Right lobe of liver (tissue), 6 donors: ENCODE measurements at regions not wholly inside any gene's neighbourhood (a gene's known extent, or its start where the extent isn't known, plus 50 kb on each side); places are given as distances from the start of the nearest gene placed in this dataset.

Experiments
- ATAC-seq, 4 donors: fragments of 200-7000 bp; cut with Tn5 transposase; one replicate each; pipeline ENCODE4 v1.9.1; 2020; ENCODE audit warnings: mild to moderate bottlenecking in 4 of 4, moderate library complexity in 4 of 4
- DNase-seq, 3 donors: peaks; one replicate each; pipeline ENCODE4 v3.0.0-alpha.2; 2020
- H3K27ac ChIP-seq, 3 donors: fragments of 200-600 bp; one replicate each; pipeline ENCODE4 v1.8.0; 2022
- H3K27me3 ChIP-seq, 2 donors: fragments of 200-600 bp; one replicate each; pipeline ENCODE4 v1.8.0; 2022
- H3K36me3 ChIP-seq, 4 donors: fragments of 200-600 bp; sonication (generic) in 1 of 4; one replicate each; pipeline versions ENCODE4 v1.5.1 to v1.8.0; 2017 to 2022; ENCODE audit warnings: control low read depth in 1 of 4
- H3K4me1 ChIP-seq, 4 donors: fragments of 200-600 bp; sonication (generic) in 1 of 4; one replicate each; pipeline versions ENCODE4 v1.5.1 to v1.8.0; 2017 to 2022; ENCODE audit warnings: control low read depth in 1 of 4
- H3K4me3 ChIP-seq, 3 donors: fragments of 200-600 bp; one replicate each; pipeline ENCODE4 v1.8.0; 2022
- H3K9me3 ChIP-seq, 4 donors: fragments of 200-600 bp; sonication (generic) in 1 of 4; one replicate each; pipeline versions ENCODE4 v1.5.1 to v1.8.0; 2017 to 2022; ENCODE audit warnings: control low read depth in 1 of 4
- CTCF ChIP-seq, 4 donors: fragments of 200-600 bp in 3 of 4; fragments of 450-650 bp in 1 of 4; IDR thresholded peaks; one replicate each; pipeline versions ENCODE4 v1.5.1 to v1.8.0; 2016 to 2022; ENCODE audit warnings: antibody characterized with exemption in 4 of 4, mild to moderate bottlenecking in 2 of 4
- POLR2A ChIP-seq: fragments of 450-650 bp; IDR thresholded peaks from one replicate; pipeline ENCODE4 v1.6.1; 2017; ENCODE audit warnings: antibody characterized with exemption, mild to moderate bottlenecking
- WGBS: methylation state at CpG from one replicate; pipeline ENCODE4 v1.1.6; 2018; ENCODE audit warnings: low coverage, low lambda C conversion rate; ENCODE audit not compliant: insufficient coverage; ENCODE audit errors: missing lambda C conversion rate; 5-methylcytosine and 5-hydroxymethylcytosine counted together
- intact Hi-C, 2 donors: fragments of 100-400 bp; cut with DNase I; formaldehyde crosslinking; loops; one replicate each; pipeline versions ENCODE4 v1.11.2 to v1.14.1; 2022
- donor health status: DM: no; HTN: yes; CAD: no.
- donor health status: DM: no; HTN: no; CAD: no.
- donor health status: DM: no; HTN: no; CAD: no.
- donor health status: DM: no; HTN: yes; CAD: no.
- donor health status: DM: no; HTN: yes; CAD: no.

GRCh38 chr11:69413993-69414392 lies 67.5 kb upstream of the LINC01488 start:
- H3K4me3 ChIP-seq: no peak overlapping the region
- DNase-seq: no peak
- WGBS: 92% methylated on average over 2 of the region's 4 CpGs
- intact Hi-C loops: no loop called here
- ATAC-seq: no peak
- TF ChIP-seq POLR2A (no peak), CTCF (IDR thresholded peaks at IDR 0.05) (no peak)
- H3K9me3 ChIP-seq: no peaks in the 10 kb centered on the region
- no peak overlapping the region for H3K27ac ChIP-seq
- H3K4me1 ChIP-seq: no peaks in the 10 kb centered on the region
- no peaks in the 10 kb centered on the region for H3K36me3 ChIP-seq
- no peaks in the 10 kb centered on the region for H3K27me3 ChIP-seq

DNA sequence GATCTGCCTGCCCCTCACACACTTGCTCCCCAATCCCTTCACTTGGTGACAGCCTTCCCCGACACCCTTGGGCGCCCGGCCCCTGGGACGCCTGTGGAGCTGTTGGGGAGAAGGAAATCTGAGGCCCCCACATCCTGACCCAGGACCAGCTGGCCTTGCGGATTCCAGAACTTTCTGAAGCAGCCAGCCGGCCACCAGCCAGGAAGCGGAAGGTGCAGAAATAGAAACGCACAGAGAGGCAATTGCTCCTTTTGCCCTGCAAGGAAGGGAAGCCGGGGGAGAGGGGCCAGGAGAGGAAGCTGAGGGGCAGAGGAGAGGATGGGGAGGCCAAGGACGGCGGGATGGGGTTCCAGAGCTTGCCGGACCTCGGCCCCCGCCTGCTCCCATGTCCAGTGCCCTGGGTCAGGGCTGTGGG lies 66.7 kb upstream of the LINC01488 start:
- no peak for DNase-seq
- Histone ChIP-seq H3K36me3 (no peaks in the 10 kb centered on the region), H3K4me3 (no peak overlapping the region), H3K9me3 (no peaks in the 10 kb centered on the region), H3K4me1 (no peaks in the 10 kb centered on the region), H3K27ac (no peak overlapping the region), H3K27me3 (no peaks in the 10 kb centered on the region)
- TF ChIP-seq CTCF (IDR thresholded peaks at IDR 0.05) (no peak), POLR2A (no peak)
- ATAC-seq: peak; percentile 50 to 61 (median 60)
- intact Hi-C loops: no loop called here
- WGBS: 60% methylated on average over 11 of the region's 14 CpGs

DNA sequence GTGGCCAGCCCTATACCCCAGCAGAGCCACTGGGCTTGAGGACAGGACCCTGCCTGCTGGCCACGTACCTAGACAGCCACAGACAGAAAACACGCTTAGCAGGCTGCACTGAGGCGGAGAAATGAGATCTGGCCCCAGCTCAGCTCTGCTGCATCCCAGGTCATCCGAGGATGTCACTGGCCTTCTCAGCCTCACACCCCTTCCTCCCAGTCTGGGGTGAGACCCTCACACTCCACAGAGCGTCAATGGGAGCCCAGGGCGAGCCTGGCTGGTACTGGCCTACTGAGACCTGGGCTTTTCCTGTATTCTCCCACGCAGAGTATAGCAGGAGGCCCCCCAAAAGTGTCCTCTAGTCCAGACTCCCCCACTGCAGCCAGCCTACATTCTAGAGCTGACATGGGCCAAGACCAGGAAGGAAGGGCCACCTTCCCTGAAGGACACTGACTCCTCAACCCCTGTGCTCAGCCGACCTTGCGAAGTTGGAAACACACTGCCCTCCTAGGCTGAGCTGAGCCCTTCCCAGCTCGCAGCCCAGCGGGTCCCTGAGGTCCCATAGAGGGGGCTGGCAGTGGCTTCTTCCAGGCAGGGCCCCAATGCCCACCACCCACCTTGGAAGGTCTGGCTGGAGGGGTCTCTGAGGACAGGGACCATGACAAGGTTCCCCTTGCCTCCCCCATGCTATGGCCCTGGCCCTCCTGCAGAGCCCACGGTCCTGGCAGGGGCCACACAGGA lies 65.9 kb upstream of the LINC01488 start:
- intact Hi-C loops: no loop called here
- H3K27ac ChIP-seq: no peak overlapping the region
- DNase-seq (no peak), ATAC-seq (peak in 2 of 4 donors; percentile 4 to 12)
- no peaks in the 10 kb centered on the region for H3K36me3 ChIP-seq
- no peaks in the 10 kb centered on the region for H3K4me1 ChIP-seq
- H3K27me3 ChIP-seq: no peaks in the 10 kb centered on the region
- H3K4me3 ChIP-seq: no peak overlapping the region
- no CpG with 5 or more reads among the region's 12 CpGs for WGBS
- no peaks in the 10 kb centered on the region for H3K9me3 ChIP-seq
- no peak for TF ChIP-seq CTCF (IDR thresholded peaks at IDR 0.05)
- TF ChIP-seq POLR2A: no peak

DNA sequence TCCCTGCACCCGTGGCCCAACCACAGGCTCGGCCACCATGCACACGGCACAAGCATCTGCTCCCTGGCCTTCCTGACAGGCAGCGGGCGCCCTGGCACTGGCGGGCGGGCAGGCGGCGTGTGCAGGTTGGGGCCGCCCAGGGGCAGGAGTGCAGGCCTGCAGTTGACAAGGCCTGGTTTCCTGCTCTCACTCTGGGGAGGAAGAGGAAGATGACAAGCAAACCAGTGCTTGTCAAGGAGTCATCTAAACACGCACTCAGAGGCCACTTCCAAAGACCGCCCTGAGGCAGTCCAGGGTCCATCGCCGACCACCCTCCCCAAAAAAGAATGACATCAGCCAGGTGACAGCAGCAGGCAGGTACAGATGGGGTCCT lies 65.3 kb upstream of the LINC01488 start:
- intact Hi-C loops: no loop called here
- H3K36me3 ChIP-seq: no peaks in the 10 kb centered on the region
- no peaks in the 10 kb centered on the region for H3K9me3 ChIP-seq
- H3K27ac ChIP-seq: no peak overlapping the region
- no peak for TF ChIP-seq CTCF (IDR thresholded peaks at IDR 0.05)
- no peak for TF ChIP-seq POLR2A
- no peaks in the 10 kb centered on the region for H3K27me3 ChIP-seq
- 62% methylated on average over 3 of the region's 14 CpGs for WGBS
- H3K4me3 ChIP-seq: no peak overlapping the region
- ATAC-seq (peak; percentile 34 to 52 (median 46)), DNase-seq (no peak)
- H3K4me1 ChIP-seq: no peaks in the 10 kb centered on the region
